CD14-positive monocyte (primary cell): ENCODE measurements at regions not wholly inside any gene's neighbourhood (a gene's known extent, or its start where the extent isn't known, plus 50 kb on each side); places are given as distances from the start of the nearest gene placed in this dataset.

Source experiments
- DNase-seq, 3 donors: peaks; one replicate each; pipeline ENCODE4 v3.0.0-alpha.2; 2011 to 2022
- H2AFZ ChIP-seq: 2 replicates; pipeline ENCODE4 v1.6.0; 2012; ENCODE audit warnings: mild to moderate bottlenecking, low read depth, low read length, inconsistent platforms; ENCODE audit not compliant: insufficient read depth, poor library complexity, severe bottlenecking
- H3K27ac ChIP-seq, 2 donors: 1 replicate in 1 of 2; 2 replicates in 1 of 2; pipeline ENCODE4 v1.5.1; 2012 to 2013; ENCODE audit warnings: low read length in 2 of 2, control low read depth in 1 of 2, inconsistent platforms in 1 of 2, low read depth in 1 of 2, mild to moderate bottlenecking in 1 of 2
- H3K27me3 ChIP-seq, 2 donors: one replicate each; pipeline versions ENCODE4 v1.6.0 to v1.6.1; 2011 to 2013; ENCODE audit warnings: low read length in 2 of 2; ENCODE audit not compliant: control insufficient read depth in 2 of 2, insufficient read depth in 2 of 2
- H3K36me3 ChIP-seq, 2 donors: replicated peaks in 1 of 2; 1 replicate in 1 of 2; 2 replicates in 1 of 2; pipeline versions ENCODE4 v1.5.1 to v1.6.1; 2012 to 2013; ENCODE audit warnings: low read length in 2 of 2, control low read depth in 1 of 2, inconsistent platforms in 1 of 2, mild to moderate bottlenecking in 1 of 2; ENCODE audit not compliant: insufficient read depth in 2 of 2, control insufficient read depth in 1 of 2
- H3K4me1 ChIP-seq, 2 donors: 1 replicate in 1 of 2; 2 replicates in 1 of 2; pipeline versions ENCODE4 v1.5.1 to v1.6.1; 2012 to 2013; ENCODE audit warnings: low read length in 2 of 2, control low read depth in 1 of 2, inconsistent platforms in 1 of 2, mild to moderate bottlenecking in 1 of 2, moderate library complexity in 1 of 2; ENCODE audit not compliant: insufficient read depth in 2 of 2, control insufficient read depth in 1 of 2
- H3K4me2 ChIP-seq: replicated peaks from 2 replicates; pipeline ENCODE3; 2012; ENCODE audit warnings: low read length, moderate library complexity, mild to moderate bottlenecking; ENCODE audit not compliant: poor library complexity, severe bottlenecking; ENCODE audit errors: extremely low read depth
- H3K4me3 ChIP-seq, 3 experiments: fragments of 200-600 bp in 1 of 3; sonication (generic) in 1 of 3; replicated peaks in 1 of 3; 1 replicate in 2 of 3; 2 replicates in 1 of 3; pipeline ENCODE4 v1.5.1; 2011 to 2013; ENCODE audit warnings: low read length in 3 of 3, mild to moderate bottlenecking in 3 of 3, control low read depth in 2 of 3, low read depth in 2 of 3, inconsistent platforms in 1 of 3, moderate library complexity in 1 of 3
- H3K79me2 ChIP-seq: 2 replicates; pipeline ENCODE4 v1.6.0; 2012; ENCODE audit warnings: mild to moderate bottlenecking, control low read depth, inconsistent platforms, low read length, moderate library complexity; ENCODE audit not compliant: insufficient read depth
- H3K9ac ChIP-seq: 2 replicates; pipeline ENCODE4 v1.6.0; 2017; ENCODE audit warnings: low read length, mild to moderate bottlenecking; ENCODE audit not compliant: insufficient read depth, poor library complexity, severe bottlenecking
- H3K9me3 ChIP-seq, 2 donors: replicated peaks in 1 of 2; 1 replicate in 1 of 2; 2 replicates in 1 of 2; pipeline versions ENCODE4 v1.5.1 to v1.6.1; 2012 to 2013; ENCODE audit warnings: low read length in 2 of 2, control low read depth in 1 of 2; ENCODE audit not compliant: control insufficient read depth in 1 of 2, insufficient read depth in 1 of 2
- H4K20me1 ChIP-seq: 2 replicates; pipeline ENCODE4 v1.6.0; 2012; ENCODE audit warnings: mild to moderate bottlenecking, low read length, control low read depth, moderate library complexity; ENCODE audit not compliant: insufficient read depth
- H3K27ac Mint-ChIP-seq, 7 donors: one replicate each; pipeline ENCODE4 v1.8.0; 2020; ENCODE audit warnings: mild to moderate bottlenecking in 7 of 7, mixed read lengths in 7 of 7, moderate library complexity in 6 of 7, inconsistent platforms in 2 of 7
- H3K27me3 Mint-ChIP-seq, 3 donors: one replicate each; pipeline ENCODE4 v1.8.0; 2021 to 2022; ENCODE audit warnings: low read depth in 3 of 3, mild to moderate bottlenecking in 3 of 3, mixed read lengths in 3 of 3, moderate library complexity in 3 of 3, inconsistent platforms in 1 of 3
- H3K36me3 Mint-ChIP-seq, 2 donors: one replicate each; pipeline ENCODE4 v1.8.0; 2020; ENCODE audit warnings: mixed read lengths in 2 of 2, inconsistent platforms in 1 of 2, mild to moderate bottlenecking in 1 of 2
- H3K4me1 Mint-ChIP-seq: one replicate; pipeline ENCODE4 v1.8.0; 2020; ENCODE audit warnings: mild to moderate bottlenecking, mixed read lengths
- H3K4me3 Mint-ChIP-seq, 2 donors: one replicate each; pipeline ENCODE4 v1.8.0; 2020; ENCODE audit warnings: mild to moderate bottlenecking in 2 of 2, mixed read lengths in 2 of 2, moderate library complexity in 1 of 2
- H3K9me3 Mint-ChIP-seq, 7 donors: one replicate each; pipeline ENCODE4 v1.8.0; 2020 to 2022; ENCODE audit warnings: mixed read lengths in 7 of 7, mild to moderate bottlenecking in 6 of 7, moderate library complexity in 6 of 7, inconsistent platforms in 2 of 7
- CTCF ChIP-seq: fragments of 200-600 bp; IDR thresholded peaks from one replicate; pipeline ENCODE4 v1.8.0; 2022; ENCODE audit warnings: antibody characterized with exemption, mild to moderate bottlenecking
- WGBS: methylation state at CpG from one replicate; pipeline ENCODE4 v1.1.5; 2013; ENCODE audit warnings: missing lambda C conversion rate; ENCODE audit not compliant: insufficient coverage; 5-methylcytosine and 5-hydroxymethylcytosine counted together
- intact Hi-C, 2 donors: fragments of 100-400 bp; cut with micrococcal nuclease; formaldehyde crosslinking; loops; one replicate each; pipeline versions ENCODE4 v1.15.0 to v1.15.1; 2023

- WGBS = 85% methylated on average over 2 of the region's 6 CpGs
- Histone ChIP-seq H3K79me2 (no peaks in the 10 kb centered on the region), H3K9me3 (peaks cover 11% of the 10 kb centered on the region in 2 donors), H3K4me2 (no peak overlapping the region), H2AFZ (no peak overlapping the region), H4K20me1 (no peaks in the 10 kb centered on the region), H3K4me3 (no peak overlapping the region), H3K36me3 (no peaks in the 10 kb centered on the region), H3K27me3 (no peaks in the 10 kb centered on the region), H3K9ac (no peak overlapping the region), H3K27ac (no peak overlapping the region), H3K4me1 (no peaks in the 10 kb centered on the region)
- DNase-seq = no peak
- Mint-ChIP-seq H3K36me3 (no peaks in the 10 kb centered on the region), H3K27ac (no peak overlapping the region), H3K9me3 (peaks cover 3 to 14% (median 7%) of the 10 kb centered on the region in 7 donors), H3K4me1 (no peaks in the 10 kb centered on the region), H3K4me3 (no peak overlapping the region), H3K27me3 (peaks cover 0 to 6% (median 4%) of the 10 kb centered on the region in 3 donors)
- intact Hi-C loops = no loop called here
- no peak for TF ChIP-seq CTCF
These were observed 316.1 kb upstream of the IRX3 start for GRCh38 chr16:54602666-54603065.

GRCh38 chr16:54597222-54597621 lies 310.6 kb upstream of the IRX3 start:
- no peak overlapping the region for H3K4me3 ChIP-seq

More at GRCh38 chr16:54597222-54597621, 310.6 kb upstream of the IRX3 start:
- no peak overlapping the region for H3K4me3 Mint-ChIP-seq
- Histone ChIP-seq H3K27ac (no peak overlapping the region), H3K36me3 (no peaks in the 10 kb centered on the region), H3K4me2 (no peak overlapping the region), H3K4me1 (no peaks in the 10 kb centered on the region), H3K79me2 (no peaks in the 10 kb centered on the region), H3K9ac (no peak overlapping the region), H2AFZ (no peak overlapping the region), H3K9me3 (peaks cover 0 to 7% of the 10 kb centered on the region in 2 donors), H3K27me3 (peaks cover 3 to 22% of the 10 kb centered on the region in 2 donors), H4K20me1 (no peaks in the 10 kb centered on the region)
- H3K36me3 Mint-ChIP-seq = no peaks in the 10 kb centered on the region
- peaks cover 0 to 9% (median 4%) of the 10 kb centered on the region in 7 donors for H3K9me3 Mint-ChIP-seq
- intact Hi-C loops = no loop called here
- no peak for DNase-seq
- no peaks in the 10 kb centered on the region for H3K4me1 Mint-ChIP-seq
- no peak overlapping the region for H3K27ac Mint-ChIP-seq
- peaks cover 14 to 22% (median 16%) of the 10 kb centered on the region in 3 donors for H3K27me3 Mint-ChIP-seq
- TF ChIP-seq CTCF = no peak
